Loucy (cell line): ENCODE measurements at regions not wholly inside any gene's neighbourhood (a gene's known extent, or its start where the extent isn't known, plus 50 kb on each side); places are given as distances from the start of the nearest gene placed in this dataset.

ENCODE experiments used
- H2AFZ ChIP-seq: fragments of 200-600 bp; sonication (generic); 2 replicates; pipeline ENCODE4 v1.6.0; 2016; ENCODE audit warnings: antibody characterized with exemption, mild to moderate bottlenecking, low read length, moderate library complexity
- H3F3A ChIP-seq: fragments of 200-600 bp; 2 replicates; pipeline ENCODE4 v1.6.0; 2016; ENCODE audit warnings: antibody characterized with exemption, low read depth, mild to moderate bottlenecking
- H3K27me3 ChIP-seq: fragments of 200-600 bp; sonication (generic); 2 replicates; pipeline ENCODE4 v1.6.1; 2014; ENCODE audit warnings: low read length, mild to moderate bottlenecking; ENCODE audit not compliant: insufficient read depth, poor library complexity, severe bottlenecking
- H3K36me3 ChIP-seq: fragments of 200-600 bp; sonication (generic); 2 replicates; pipeline ENCODE4 v1.6.1; 2016; ENCODE audit warnings: low read length; ENCODE audit not compliant: insufficient read depth
- H3K4me1 ChIP-seq: fragments of 200-600 bp; sonication (generic); 2 replicates; pipeline ENCODE4 v1.5.1; 2014; ENCODE audit warnings: low read length, mild to moderate bottlenecking; ENCODE audit not compliant: insufficient read depth, poor library complexity, severe bottlenecking
- H3K4me2 ChIP-seq: fragments of 200-600 bp; sonication (generic); 2 replicates; pipeline ENCODE4 v1.6.0; 2014; ENCODE audit warnings: antibody characterized with exemption, low read length, low read depth, mild to moderate bottlenecking; ENCODE audit not compliant: poor library complexity, severe bottlenecking
- H3K4me3 ChIP-seq: fragments of 200-600 bp; sonication (generic); 2 replicates; pipeline ENCODE4 v1.5.1; 2014; ENCODE audit warnings: low read length, mild to moderate bottlenecking, mixed read lengths; ENCODE audit not compliant: poor library complexity, severe bottlenecking
- H3K79me2 ChIP-seq: fragments of 200-600 bp; sonication (generic); 2 replicates; pipeline ENCODE4 v1.6.1; 2014; ENCODE audit warnings: low read length; ENCODE audit not compliant: insufficient read depth
- H3K9ac ChIP-seq: fragments of 200-600 bp; sonication (generic); 2 replicates; pipeline ENCODE4 v1.6.0; 2014; ENCODE audit warnings: mild to moderate bottlenecking, low read depth, low read length, moderate library complexity; ENCODE audit not compliant: poor library complexity, severe bottlenecking
- H3K9me2 ChIP-seq: fragments of 200-600 bp; sonication (generic); replicated peaks from 2 replicates; pipeline ENCODE4 v1.6.1; 2016; ENCODE audit warnings: low read depth, low read length, mixed read lengths
- H3K9me3 ChIP-seq: fragments of 200-600 bp; sonication (generic); 2 replicates; pipeline ENCODE4 v1.6.1; 2014; ENCODE audit warnings: mild to moderate bottlenecking, antibody characterized with exemption, low read length, low read depth; ENCODE audit not compliant: insufficient read depth
- H4K20me1 ChIP-seq: fragments of 200-600 bp; sonication (generic); 2 replicates; pipeline ENCODE4 v1.6.0; 2014; ENCODE audit warnings: antibody characterized with exemption, low read length, mild to moderate bottlenecking; ENCODE audit not compliant: insufficient read depth, poor library complexity, severe bottlenecking
- CTCF ChIP-seq: fragments of 200-600 bp; sonication (generic); conservative IDR thresholded peaks from 2 replicates; pipeline ENCODE4 v1.5.1; 2014; ENCODE audit warnings: mild to moderate bottlenecking, antibody characterized with exemption, low read length
- EZH2phosphoT487 ChIP-seq: fragments of 200-600 bp; IDR thresholded peaks from 2 replicates; pipeline ENCODE4 v1.6.1; 2018; ENCODE audit warnings: antibody characterized with exemption, mild to moderate bottlenecking, moderate library complexity, borderline replicate concordance

- H3K79me2 ChIP-seq: no peaks in the 10 kb centered on the region
- TF ChIP-seq EZH2phosphoT487 (no peak), CTCF (no peak)
- no peaks in the 10 kb centered on the region for H3K4me1 ChIP-seq
- no peaks in the 10 kb centered on the region for H3K27me3 ChIP-seq
- no peaks in the 10 kb centered on the region for H3F3A ChIP-seq
- no peak overlapping the region for H3K4me3 ChIP-seq
- H3K9me3 ChIP-seq: no peaks in the 10 kb centered on the region
- H2AFZ ChIP-seq: no peak overlapping the region
- H3K9me2 ChIP-seq: no peaks in the 10 kb centered on the region
- no peak overlapping the region for H3K4me2 ChIP-seq
- no peaks in the 10 kb centered on the region for H4K20me1 ChIP-seq
- H3K9ac ChIP-seq: no peak overlapping the region
- no peaks in the 10 kb centered on the region for H3K36me3 ChIP-seq
Measured at GRCh38 chr14:76666746-76667145, 94.5 kb upstream of the VASH1 start.

- Histone ChIP-seq H4K20me1 (no peaks in the 10 kb centered on the region), H3K79me2 (no peaks in the 10 kb centered on the region), H3K4me1 (no peaks in the 10 kb centered on the region), H3K9ac (no peak overlapping the region), H3F3A (no peaks in the 10 kb centered on the region), H3K4me3 (no peak overlapping the region), H3K36me3 (no peaks in the 10 kb centered on the region), H3K27me3 (no peaks in the 10 kb centered on the region), H3K4me2 (no peak overlapping the region), H3K9me3 (no peaks in the 10 kb centered on the region), H3K9me2 (no peaks in the 10 kb centered on the region), H2AFZ (no peak overlapping the region)
- TF ChIP-seq CTCF: no peak
- no peak for TF ChIP-seq EZH2phosphoT487
Measured at GRCh38 chr14:76669770-76670169, 91.5 kb upstream of the VASH1 start.

GRCh38 chr14:76672123-76672522 lies 89.1 kb upstream of the VASH1 start:
- no peak overlapping the region for H3K4me2 ChIP-seq
- no peaks in the 10 kb centered on the region for H3K79me2 ChIP-seq
- no peaks in the 10 kb centered on the region for H3K9me2 ChIP-seq
- no peak overlapping the region for H2AFZ ChIP-seq
- H3K9ac ChIP-seq: no peak overlapping the region
- no peaks in the 10 kb centered on the region for H3F3A ChIP-seq
- no peaks in the 10 kb centered on the region for H3K9me3 ChIP-seq
- H3K4me3 ChIP-seq: no peak overlapping the region
- H4K20me1 ChIP-seq: no peaks in the 10 kb centered on the region
- H3K4me1 ChIP-seq: no peaks in the 10 kb centered on the region
- no peaks in the 10 kb centered on the region for H3K27me3 ChIP-seq
- no peaks in the 10 kb centered on the region for H3K36me3 ChIP-seq
- no peak for TF ChIP-seq CTCF
- no peak for TF ChIP-seq EZH2phosphoT487
